ENCODE measurements at regions not wholly inside any gene's neighbourhood (a gene's known extent, or its start where the extent isn't known, plus 50 kb on each side); places are given as distances from the start of the nearest gene placed in this dataset.
A peak's percentile ranks its signal among the peaks of the same experiment; 100 is the strongest.

DNA sequence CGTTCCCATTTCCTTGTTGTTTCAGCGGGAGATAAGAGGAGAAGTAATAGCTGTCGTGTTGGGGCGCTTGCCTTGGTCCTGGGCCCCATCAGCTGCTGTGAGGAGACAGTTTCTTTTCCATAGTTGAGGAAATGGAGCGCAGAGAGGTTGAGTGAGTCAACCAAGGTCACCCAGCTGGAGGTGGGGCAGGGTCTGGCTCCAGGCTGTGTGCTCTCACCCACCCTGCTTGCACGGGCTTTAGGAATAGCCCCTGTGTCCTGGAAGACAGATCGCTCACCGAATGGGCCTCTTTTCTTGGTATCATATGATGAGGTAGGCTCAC, 165.7 kb upstream of the RTL1 start:
- no peaks in the 10 kb centered on the region for H3K79me2 ChIP-seq (ENCODE audit: insufficient read depth, low read length)
- H3K27me3 ChIP-seq (ENCODE audit: control insufficient read depth in 1 of 2, insufficient read depth in 2 of 2, low read length in 2 of 2) = peaks cover 14 to 95% of the 10 kb centered on the region in 2 experiments; a peak in 4 of 5 replicates
- no peaks in the 10 kb centered on the region for H3K9me3 ChIP-seq (ENCODE audit: low read length)
- FAIRE-seq = no peak
- intact Hi-C loops (cut with micrococcal nuclease; ENCODE audit: unreplicated experiment) = no loop called here
- TF ChIP-seq ARID5B (CRISPR knock-in tag; IDR thresholded peaks at IDR 0.05) (no peak), ZNF768 (CRISPR knock-in tag; IDR thresholded peaks at IDR 0.05) (peak; percentile 81)
- no peak for ATAC-seq
- ChIA-PET POLR2A (no interaction called here), CTCF (ENCODE audit: low intra/inter-chr PET ratio, low total read pairs) (no interaction called here)
- H3K4me1 ChIP-seq (ENCODE audit: insufficient read depth, low read length) = no peaks in the 10 kb centered on the region
- H3K36me3 ChIP-seq (replicated peaks in 1 of 2; ENCODE audit: control insufficient read depth in 1 of 2, insufficient read depth in 2 of 2, low read length in 2 of 2) = no peaks in the 10 kb centered on the region
- no peak overlapping the region for H3K9ac ChIP-seq (ENCODE audit: insufficient read depth, low read depth, low read length)
- H3K27ac ChIP-seq (ENCODE audit: extremely low read length, insufficient read depth, low read length) = no peak overlapping the region
- in situ Hi-C loops (cut with HindIII; ENCODE audit: extremely low pct_ligation_motif_present, low pct_unique_long_range_greater_than_20kb) = loop anchor here (5.0 kb wide), 1 partner anchor 162 kb away; no protein-coding TSS in a partner anchor
- no peak overlapping the region for H2AFZ ChIP-seq (ENCODE audit: low read length)
- WGBS (ENCODE audit: low lambda C conversion rate) = 35% methylated on average over 3 of the region's 8 CpGs
- H3K4me2 ChIP-seq (ENCODE audit: low read depth, low read length) = no peak overlapping the region
- BruUV-seq (replicated peaks) = no TSS peak
- DNase-seq (ENCODE audit: low spot score) = no peak
- no peaks in the 10 kb centered on the region for H4K20me1 ChIP-seq (ENCODE audit: insufficient read depth, low read length)
- H3K4me3 ChIP-seq (replicated peaks in 1 of 3; ENCODE audit: insufficient read depth in 1 of 3, low read depth in 2 of 3, low read length in 3 of 3) = no peak overlapping the region

DNA sequence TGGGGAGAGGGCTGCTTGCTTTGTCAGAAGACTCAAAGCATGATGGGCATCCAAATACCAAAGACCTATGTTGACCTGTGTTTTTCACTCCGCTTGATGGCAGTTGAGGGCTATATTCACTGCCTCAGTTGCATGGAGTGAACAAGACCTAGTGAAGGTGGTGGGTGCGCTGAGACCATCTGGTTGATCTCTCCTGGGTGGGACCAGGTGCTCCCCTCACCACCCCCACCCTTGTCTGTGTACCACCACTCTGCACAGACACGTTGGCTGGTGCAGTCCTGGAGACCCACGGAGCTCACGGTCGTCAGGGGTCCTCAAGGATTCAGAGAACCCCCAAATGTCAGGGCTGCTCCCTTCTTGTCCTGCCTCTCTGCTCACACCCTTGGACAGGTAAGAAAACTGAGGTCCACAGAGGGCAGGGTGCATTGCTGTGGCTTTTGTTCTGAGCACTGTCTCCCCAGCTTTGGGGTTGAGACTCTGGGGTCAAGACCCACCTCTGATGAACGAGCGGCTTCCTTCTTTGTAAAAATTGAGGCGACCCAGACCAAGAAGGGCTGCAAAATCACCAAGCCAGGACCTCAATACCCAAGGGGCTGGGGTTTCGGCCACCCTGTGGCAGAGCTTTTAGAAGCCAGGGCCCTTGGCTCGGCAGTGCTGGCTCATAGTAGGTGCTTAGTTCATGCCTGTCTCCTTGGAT, 166.3 kb upstream of the RTL1 start:
- H3K4me1 ChIP-seq (ENCODE audit: insufficient read depth, low read length) = no peaks in the 10 kb centered on the region
- H3K9me3 ChIP-seq (ENCODE audit: low read length) = no peaks in the 10 kb centered on the region
- 34% methylated on average over 10 of the region's 11 CpGs for WGBS (ENCODE audit: low lambda C conversion rate)
- H4K20me1 ChIP-seq (ENCODE audit: insufficient read depth, low read length) = no peaks in the 10 kb centered on the region
- BruUV-seq (replicated peaks) = no TSS peak
- in situ Hi-C loops (cut with HindIII; ENCODE audit: extremely low pct_ligation_motif_present, low pct_unique_long_range_greater_than_20kb) = loop anchor here (5.0 kb wide), 1 partner anchor 163 kb away; no protein-coding TSS in a partner anchor
- no peak overlapping the region for H3K4me3 ChIP-seq (replicated peaks in 1 of 3; ENCODE audit: insufficient read depth in 1 of 3, low read depth in 2 of 3, low read length in 3 of 3)
- no peak overlapping the region for H3K4me2 ChIP-seq (ENCODE audit: low read depth, low read length)
- ChIA-PET CTCF (ENCODE audit: low intra/inter-chr PET ratio, low total read pairs) (no interaction called here), POLR2A (no interaction called here)
- H3K36me3 ChIP-seq (replicated peaks in 1 of 2; ENCODE audit: control insufficient read depth in 1 of 2, insufficient read depth in 2 of 2, low read length in 2 of 2) = no peaks in the 10 kb centered on the region
- FAIRE-seq (no peak), DNase-seq (ENCODE audit: low spot score) (no peak), ATAC-seq (no peak)
- peaks cover 15 to 95% of the 10 kb centered on the region in 2 experiments; a peak in 4 of 5 replicates for H3K27me3 ChIP-seq (ENCODE audit: control insufficient read depth in 1 of 2, insufficient read depth in 2 of 2, low read length in 2 of 2)
- no peak overlapping the region for H2AFZ ChIP-seq (ENCODE audit: low read length)
- H3K9ac ChIP-seq (ENCODE audit: insufficient read depth, low read depth, low read length) = no peak overlapping the region
- intact Hi-C loops (cut with micrococcal nuclease; ENCODE audit: unreplicated experiment) = no loop called here
- no peaks in the 10 kb centered on the region for H3K79me2 ChIP-seq (ENCODE audit: insufficient read depth, low read length)
- H3K27ac ChIP-seq (ENCODE audit: extremely low read length, insufficient read depth, low read length) = no peak overlapping the region
- TF ChIP-seq SIX4 (CRISPR knock-in tag; IDR thresholded peaks at IDR 0.05) (no peak), ZBTB7A (CRISPR knock-in tag; IDR thresholded peaks at IDR 0.05) (no peak), ZBTB20 (CRISPR knock-in tag; IDR thresholded peaks at IDR 0.05; ENCODE audit: borderline replicate concordance, low read depth) (no peak), KLF11 (CRISPR knock-in tag; IDR thresholded peaks at IDR 0.05) (no peak), ZNF557 (CRISPR knock-in tag; IDR thresholded peaks at IDR 0.05) (no peak), ZNF614 (CRISPR knock-in tag; IDR thresholded peaks at IDR 0.05; ENCODE audit: borderline replicate concordance) (no peak), ZMYM4 (CRISPR knock-in tag; IDR thresholded peaks at IDR 0.05) (no peak)
- TF ChIP-seq, protein P1, sequence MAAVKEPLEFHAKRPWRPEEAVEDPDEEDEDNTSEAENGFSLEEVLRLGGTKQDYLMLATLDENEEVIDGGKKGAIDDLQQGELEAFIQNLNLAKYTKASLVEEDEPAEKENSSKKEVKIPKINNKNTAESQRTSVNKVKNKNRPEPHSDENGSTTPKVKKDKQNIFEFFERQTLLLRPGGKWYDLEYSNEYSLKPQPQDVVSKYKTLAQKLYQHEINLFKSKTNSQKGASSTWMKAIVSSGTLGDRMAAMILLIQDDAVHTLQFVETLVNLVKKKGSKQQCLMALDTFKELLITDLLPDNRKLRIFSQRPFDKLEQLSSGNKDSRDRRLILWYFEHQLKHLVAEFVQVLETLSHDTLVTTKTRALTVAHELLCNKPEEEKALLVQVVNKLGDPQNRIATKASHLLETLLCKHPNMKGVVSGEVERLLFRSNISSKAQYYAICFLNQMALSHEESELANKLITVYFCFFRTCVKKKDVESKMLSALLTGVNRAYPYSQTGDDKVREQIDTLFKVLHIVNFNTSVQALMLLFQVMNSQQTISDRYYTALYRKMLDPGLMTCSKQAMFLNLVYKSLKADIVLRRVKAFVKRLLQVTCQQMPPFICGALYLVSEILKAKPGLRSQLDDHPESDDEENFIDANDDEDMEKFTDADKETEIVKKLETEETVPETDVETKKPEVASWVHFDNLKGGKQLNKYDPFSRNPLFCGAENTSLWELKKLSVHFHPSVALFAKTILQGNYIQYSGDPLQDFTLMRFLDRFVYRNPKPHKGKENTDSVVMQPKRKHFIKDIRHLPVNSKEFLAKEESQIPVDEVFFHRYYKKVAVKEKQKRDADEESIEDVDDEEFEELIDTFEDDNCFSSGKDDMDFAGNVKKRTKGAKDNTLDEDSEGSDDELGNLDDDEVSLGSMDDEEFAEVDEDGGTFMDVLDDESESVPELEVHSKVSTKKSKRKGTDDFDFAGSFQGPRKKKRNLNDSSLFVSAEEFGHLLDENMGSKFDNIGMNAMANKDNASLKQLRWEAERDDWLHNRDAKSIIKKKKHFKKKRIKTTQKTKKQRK (IDR thresholded peaks at IDR 0.05; ENCODE audit: low read length) = no peak
- TF ChIP-seq, protein P2, sequence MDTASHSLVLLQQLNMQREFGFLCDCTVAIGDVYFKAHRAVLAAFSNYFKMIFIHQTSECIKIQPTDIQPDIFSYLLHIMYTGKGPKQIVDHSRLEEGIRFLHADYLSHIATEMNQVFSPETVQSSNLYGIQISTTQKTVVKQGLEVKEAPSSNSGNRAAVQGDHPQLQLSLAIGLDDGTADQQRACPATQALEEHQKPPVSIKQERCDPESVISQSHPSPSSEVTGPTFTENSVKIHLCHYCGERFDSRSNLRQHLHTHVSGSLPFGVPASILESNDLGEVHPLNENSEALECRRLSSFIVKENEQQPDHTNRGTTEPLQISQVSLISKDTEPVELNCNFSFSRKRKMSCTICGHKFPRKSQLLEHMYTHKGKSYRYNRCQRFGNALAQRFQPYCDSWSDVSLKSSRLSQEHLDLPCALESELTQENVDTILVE (CRISPR knock-in tag; IDR thresholded peaks at IDR 0.05) = no peak
